HFF-Myc (cell line): ENCODE measurements at regions not wholly inside any gene's neighbourhood (a gene's known extent, or its start where the extent isn't known, plus 50 kb on each side); places are given as distances from the start of the nearest gene placed in this dataset.
A peak's percentile ranks its signal among the peaks of the same experiment; 100 is the strongest.

Source experiments
- DNase-seq: peaks from one replicate; pipeline ENCODE4 v3.0.0-alpha.2; 2011; ENCODE audit warnings: low read depth; ENCODE audit errors: extremely low read depth
- H3K4me3 ChIP-seq: replicated peaks from 2 replicates; pipeline ENCODE4 v1.5.1; 2011; ENCODE audit warnings: low read depth, mild to moderate bottlenecking, control low read depth, low read length
- TF ChIP-seq, protein P1 (sequence below): IDR thresholded peaks from 2 replicates; pipeline ENCODE4 v1.5.1; 2012; ENCODE audit warnings: mild to moderate bottlenecking, low read depth, low read length, control low read depth; ENCODE audit errors: missing control alignments

DNA sequence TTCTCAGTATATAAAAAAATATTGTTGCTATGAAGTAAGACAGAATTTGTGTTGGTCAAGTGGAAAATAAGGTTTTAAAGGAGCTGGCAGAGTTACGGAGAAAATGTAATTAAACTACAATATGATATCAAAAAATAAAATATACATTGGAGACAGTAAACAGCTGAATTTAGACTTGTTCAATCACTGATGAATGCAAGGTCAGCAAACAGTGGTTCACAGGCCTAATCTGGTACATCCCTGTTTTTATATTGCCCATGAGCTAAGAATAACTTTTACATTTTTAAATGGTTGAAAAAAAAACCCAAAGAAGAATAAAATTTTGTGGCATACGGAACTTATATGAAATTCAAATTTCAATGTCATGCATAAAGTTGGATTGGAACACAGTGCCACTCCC, 131.0 kb upstream of the TRIB2 start:
- no peak overlapping the region for H3K4me3 ChIP-seq
- TF ChIP-seq, protein P1, sequence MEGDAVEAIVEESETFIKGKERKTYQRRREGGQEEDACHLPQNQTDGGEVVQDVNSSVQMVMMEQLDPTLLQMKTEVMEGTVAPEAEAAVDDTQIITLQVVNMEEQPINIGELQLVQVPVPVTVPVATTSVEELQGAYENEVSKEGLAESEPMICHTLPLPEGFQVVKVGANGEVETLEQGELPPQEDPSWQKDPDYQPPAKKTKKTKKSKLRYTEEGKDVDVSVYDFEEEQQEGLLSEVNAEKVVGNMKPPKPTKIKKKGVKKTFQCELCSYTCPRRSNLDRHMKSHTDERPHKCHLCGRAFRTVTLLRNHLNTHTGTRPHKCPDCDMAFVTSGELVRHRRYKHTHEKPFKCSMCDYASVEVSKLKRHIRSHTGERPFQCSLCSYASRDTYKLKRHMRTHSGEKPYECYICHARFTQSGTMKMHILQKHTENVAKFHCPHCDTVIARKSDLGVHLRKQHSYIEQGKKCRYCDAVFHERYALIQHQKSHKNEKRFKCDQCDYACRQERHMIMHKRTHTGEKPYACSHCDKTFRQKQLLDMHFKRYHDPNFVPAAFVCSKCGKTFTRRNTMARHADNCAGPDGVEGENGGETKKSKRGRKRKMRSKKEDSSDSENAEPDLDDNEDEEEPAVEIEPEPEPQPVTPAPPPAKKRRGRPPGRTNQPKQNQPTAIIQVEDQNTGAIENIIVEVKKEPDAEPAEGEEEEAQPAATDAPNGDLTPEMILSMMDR, result no peak
- no peak for DNase-seq

DNA sequence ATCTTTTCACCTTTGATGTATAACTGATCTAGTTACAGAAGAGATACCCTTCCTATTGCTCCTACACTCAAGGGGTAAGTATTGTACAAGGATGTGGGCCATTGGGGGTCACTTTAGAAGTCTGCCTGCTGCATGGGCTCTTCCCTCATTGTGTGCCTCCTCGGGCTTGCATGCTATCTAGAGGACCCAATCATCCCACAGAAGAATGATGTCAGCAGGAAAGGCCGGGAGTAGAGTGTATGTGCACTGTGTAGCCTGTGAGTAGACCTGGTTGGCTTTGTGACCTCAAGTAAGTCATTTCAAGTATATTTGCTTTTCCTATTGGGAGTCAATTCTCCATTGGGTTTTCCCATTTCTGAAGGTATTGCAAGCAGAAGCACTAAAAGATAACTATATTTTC, 129.5 kb upstream of the TRIB2 start:
- DNase-seq, result no peak
- TF ChIP-seq, protein P1, result no peak
- H3K4me3 ChIP-seq, result no peak overlapping the region

DNA sequence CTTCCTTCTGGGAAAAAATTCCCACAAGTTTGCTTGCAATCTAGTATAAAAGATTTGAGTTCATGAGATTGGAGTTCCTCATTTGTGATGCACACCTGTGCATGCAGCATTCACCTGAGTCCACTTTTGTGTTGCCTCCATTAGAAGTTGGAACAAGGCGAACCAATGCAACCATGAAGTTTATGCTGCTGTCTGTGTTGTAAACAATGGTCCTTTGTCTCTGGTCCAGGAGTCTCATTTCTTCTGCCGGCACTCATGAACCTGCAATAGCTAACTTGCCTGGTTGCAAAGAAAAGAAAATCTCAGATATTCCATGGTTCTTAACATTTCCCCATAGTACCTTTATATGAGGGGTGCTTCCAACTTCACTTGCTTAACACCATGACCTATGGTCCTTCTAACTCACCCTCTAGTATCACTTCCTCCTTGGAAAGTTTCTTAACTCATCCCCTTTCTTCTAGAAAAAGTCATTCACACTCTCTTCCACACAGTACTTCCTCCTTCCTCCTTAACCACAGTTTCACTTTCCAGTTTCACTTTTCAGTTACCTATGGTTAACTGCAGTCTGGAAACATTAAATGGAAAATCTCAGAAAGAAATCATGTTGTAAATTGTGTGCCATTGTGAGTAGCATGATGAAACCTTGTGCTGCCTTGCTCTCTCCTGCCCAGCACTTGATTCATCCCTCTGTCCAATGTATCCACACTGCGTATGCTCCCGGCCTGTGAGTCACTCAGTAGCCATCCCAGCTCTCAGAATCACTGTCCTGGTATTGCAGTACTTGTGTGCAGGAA, 128.8 kb upstream of the TRIB2 start:
- TF ChIP-seq, protein P1, result no peak
- DNase-seq, result peak; percentile 55
- H3K4me3 ChIP-seq, result no peak overlapping the region

DNA sequence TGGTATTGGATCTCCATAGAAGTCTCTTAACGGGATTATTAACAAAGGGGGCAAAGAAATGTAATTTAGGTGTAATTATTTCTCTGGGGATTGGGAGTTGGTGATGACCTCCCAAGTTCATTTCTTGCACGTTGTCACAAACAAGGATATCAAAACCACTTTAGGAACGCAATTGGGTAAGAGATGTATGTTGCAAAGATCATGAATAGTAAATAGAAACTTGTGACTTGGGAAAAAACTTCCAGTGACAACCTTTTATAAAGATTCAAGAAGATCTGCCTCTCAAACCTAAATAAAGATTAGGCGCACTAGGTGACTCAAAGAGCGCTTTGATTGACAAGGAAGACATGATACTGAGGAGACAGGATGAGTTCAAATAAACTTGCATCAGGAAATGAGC, 127.8 kb upstream of the TRIB2 start:
- H3K4me3 ChIP-seq, result no peak overlapping the region
- TF ChIP-seq, protein P1, result no peak
- DNase-seq, result no peak

DNA sequence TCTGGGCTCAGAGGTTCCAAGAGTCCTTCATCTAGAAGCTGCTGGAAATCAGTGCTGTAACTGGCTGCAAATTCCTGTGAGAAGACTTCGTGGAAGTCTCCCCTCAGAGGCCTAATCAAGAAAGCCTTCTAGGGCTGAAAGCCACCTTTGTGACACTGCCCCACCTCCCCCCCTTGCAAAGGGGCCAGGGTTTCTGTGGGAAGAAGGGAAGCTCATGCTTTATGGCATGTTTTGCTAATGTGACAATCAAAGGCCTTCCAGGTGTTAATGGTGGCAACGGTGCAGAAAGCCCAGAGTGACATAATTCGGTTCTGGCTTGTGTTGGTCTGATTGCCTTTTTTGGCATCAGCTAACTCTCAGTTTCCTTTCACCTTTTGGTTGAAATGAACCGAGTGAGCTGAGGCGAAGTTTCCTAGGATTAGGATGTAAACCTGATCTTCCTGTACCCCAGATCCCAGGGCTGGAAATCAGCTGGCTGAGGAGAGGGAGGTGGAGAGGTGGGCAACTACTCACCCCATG, 126.9 kb upstream of the TRIB2 start:
- H3K4me3 ChIP-seq, result no peak overlapping the region
- DNase-seq, result no peak
- TF ChIP-seq, protein P1, result no peak

DNA sequence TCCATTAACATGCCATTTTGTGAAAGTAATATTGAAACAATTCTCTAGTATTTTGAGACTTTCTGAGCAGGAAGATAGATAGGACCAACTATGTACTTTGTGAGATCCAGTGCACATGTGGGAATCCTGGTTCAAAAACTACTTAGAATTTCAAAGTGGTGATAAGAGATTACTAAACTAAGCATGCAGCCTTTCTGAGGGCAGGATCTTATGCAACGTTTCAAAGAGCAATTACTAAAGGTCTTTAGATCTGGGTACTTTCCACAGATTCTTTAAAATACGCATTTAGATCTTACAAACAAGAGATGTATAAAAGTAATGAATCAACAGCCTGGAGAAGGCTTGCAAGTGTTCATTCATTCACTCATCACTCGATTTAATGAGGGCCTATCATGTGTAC, 124.4 kb upstream of the TRIB2 start:
- DNase-seq, result no peak
- TF ChIP-seq, protein P1, result no peak
- no peak overlapping the region for H3K4me3 ChIP-seq
